GM10266 (cell line): ENCODE measurements at regions not wholly inside any gene's neighbourhood (a gene's known extent, or its start where the extent isn't known, plus 50 kb on each side); places are given as distances from the start of the nearest gene placed in this dataset.

ENCODE experiments used
- DNase-seq: peaks from one replicate; pipeline ENCODE4 v3.0.0; 2012; ENCODE audit errors: extremely low spot score
- CTCF ChIP-seq: IDR thresholded peaks from 2 replicates; pipeline ENCODE4 v1.5.1; 2012; ENCODE audit warnings: mild to moderate bottlenecking, low read depth; ENCODE audit not compliant: control insufficient read depth, insufficient read depth; ENCODE audit errors: missing control alignments

DNA sequence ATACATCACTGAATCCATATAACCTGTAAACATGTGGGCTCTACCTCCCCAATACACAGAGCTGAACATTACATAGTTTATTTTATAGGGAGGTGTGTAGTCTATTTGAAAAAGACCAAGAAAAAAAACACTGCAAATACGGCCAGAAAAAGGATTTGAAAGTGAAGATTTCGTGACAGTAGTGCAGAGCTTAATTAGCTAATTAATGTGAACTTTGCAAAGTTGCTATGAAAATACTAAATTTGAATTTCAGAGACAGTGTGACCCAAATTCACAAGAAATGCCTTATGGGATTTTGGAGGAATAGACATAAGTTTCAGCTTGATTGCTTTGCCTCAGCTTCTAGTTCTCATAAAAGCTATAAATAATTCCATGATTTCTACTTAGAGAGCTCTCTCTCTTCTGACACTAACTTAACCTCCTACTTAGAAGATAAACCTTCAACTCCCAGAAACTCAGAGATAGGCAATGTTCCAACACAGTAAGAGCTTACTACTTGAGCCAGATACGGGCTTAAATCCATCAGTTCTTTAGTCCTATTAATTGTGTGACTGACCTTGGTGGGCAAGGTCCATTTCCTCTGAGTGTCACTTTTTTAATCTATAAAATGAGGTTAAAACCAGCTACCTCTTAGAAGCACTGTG is 87.3 kb upstream of the THBS1 start:
- TF ChIP-seq CTCF, result no peak
- no peak for DNase-seq

DNA sequence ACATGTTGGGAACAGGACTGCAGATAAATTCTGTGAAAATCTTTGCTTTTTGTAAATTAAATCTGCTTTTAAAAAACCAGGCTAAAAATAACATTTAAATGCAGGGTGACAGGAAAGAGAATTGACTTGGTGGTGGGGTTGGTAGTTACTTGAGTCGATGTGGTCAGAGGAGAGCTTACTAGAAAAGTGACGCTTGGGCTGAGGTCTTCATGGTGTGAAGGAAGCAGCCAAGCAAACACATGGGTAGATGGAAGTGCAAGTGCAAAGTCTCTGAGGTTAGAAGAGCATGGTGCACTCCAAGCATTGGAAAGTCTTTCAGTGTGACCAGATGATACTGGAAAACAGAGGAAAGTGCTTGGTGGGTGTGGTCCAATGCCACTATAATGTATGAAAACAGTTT is 86.4 kb upstream of the THBS1 start:
- no peak for DNase-seq
- no peak for TF ChIP-seq CTCF

- DNase-seq, result no peak
- no peak for TF ChIP-seq CTCF
These were observed 84.7 kb upstream of the THBS1 start for GRCh38 chr15:39495871-39496840.

DNA sequence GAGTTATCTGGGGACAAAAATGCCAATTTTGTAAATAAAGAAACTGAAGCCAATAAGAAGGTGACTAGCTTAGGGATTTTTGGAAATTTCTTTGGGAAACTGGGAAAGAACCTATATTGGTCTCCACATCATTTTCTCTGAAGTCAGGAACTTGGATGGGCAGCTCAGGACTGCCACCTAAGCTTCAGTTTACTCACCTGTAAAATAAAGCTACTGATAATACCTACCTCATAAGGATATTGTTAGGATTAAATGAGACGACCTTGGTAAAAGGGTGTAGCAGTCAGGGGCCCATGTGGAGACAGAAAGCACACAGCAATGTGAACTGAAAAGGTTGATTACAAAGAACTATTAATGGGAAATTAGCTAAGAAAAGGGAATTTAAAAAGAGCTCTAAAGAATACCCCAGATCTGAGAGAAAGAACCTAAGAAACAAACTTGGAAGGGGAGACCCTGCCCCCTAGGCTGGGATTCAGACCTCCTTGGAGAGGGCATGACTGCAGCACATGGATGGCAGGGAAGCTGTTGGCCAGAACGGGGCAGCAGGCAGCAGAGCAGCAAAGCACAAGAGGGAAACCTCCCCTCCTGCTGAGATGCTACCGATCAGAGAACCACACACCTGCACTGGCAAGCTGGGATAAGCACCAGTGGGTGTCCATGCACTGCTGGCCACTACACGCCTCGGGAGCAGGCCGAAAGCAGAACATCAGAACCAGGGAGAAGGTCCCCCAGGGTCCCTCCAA is 83.7 kb upstream of the THBS1 start:
- TF ChIP-seq CTCF, result no peak
- DNase-seq, result no peak

DNA sequence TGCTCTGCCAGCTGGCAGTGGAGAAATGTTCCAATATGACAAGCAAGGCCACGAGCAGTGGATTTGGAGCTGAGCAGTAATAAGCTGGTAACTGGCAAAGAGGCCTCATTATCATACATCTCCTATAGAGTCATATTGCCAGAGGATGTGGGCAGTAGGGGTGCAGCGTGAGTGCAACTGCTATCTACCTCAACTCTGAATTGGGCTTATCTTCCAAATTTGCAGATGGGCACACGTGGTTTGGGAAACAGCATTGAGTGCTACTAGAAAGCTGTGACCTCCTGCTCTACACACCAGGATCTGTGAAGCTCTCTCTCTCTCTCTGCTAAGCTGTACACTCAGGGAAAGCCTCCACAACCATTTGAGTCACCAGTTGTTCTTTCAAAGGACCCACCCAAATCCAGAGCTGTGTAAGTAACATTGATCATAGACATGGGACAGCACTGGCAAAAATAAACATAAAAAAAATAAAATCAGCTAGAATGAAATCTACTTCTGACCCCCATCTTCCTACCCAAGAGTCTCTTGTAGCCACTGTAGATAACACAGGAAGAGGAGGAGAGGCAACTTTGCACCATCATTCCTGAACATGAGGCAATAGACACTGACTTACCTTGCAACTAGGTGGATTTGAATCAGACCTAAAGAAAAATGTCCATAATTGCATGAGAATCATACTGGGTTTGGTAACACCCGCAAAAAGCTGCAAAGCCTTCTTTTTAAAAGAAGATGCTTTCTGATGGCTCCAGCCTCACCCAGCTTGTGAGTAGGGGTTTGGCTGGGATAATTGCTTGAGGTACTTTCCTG is 82.9 kb upstream of the THBS1 start:
- TF ChIP-seq CTCF, result no peak
- DNase-seq, result no peak

GRCh38 chr15:39498629-39499028 is 82.2 kb upstream of the THBS1 start:
- TF ChIP-seq CTCF, result no peak
- DNase-seq, result no peak
